Fibroblast of skin of scalp (primary cell): ENCODE measurements at regions not wholly inside any gene's neighbourhood (a gene's known extent, or its start where the extent isn't known, plus 50 kb on each side); places are given as distances from the start of the nearest gene placed in this dataset.
A peak's percentile ranks its signal among the peaks of the same experiment; 100 is the strongest.
"Not testable (repeated sequence)": the region's sequence is repeated elsewhere in the genome, so short reads cannot be mapped to it uniquely, and the experiment has no call there.

Experiments
- DNase-seq: peaks from one replicate; pipeline ENCODE4 v3.0.0-alpha.2; 2013

DNA sequence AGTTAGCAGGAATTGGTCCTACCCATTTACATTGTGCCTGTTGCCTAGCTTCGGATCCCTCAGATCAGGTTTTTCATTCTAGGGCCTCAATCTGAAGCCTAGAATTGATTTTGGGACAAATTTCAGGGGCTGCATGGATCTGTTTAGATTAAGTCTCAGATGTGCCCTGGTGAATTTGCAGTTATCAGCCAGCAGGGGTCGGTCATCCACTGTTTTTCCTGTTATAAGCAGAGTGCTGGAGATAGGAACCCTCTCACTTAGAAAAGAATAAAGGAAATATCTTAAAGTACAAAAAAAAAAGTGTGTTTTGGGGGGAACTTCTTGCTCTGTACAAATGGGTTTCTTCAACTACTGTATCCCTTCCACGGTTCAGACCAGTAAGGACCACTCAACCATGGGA lies 212.5 kb downstream of the BCHE start:
- DNase-seq: no peak

DNA sequence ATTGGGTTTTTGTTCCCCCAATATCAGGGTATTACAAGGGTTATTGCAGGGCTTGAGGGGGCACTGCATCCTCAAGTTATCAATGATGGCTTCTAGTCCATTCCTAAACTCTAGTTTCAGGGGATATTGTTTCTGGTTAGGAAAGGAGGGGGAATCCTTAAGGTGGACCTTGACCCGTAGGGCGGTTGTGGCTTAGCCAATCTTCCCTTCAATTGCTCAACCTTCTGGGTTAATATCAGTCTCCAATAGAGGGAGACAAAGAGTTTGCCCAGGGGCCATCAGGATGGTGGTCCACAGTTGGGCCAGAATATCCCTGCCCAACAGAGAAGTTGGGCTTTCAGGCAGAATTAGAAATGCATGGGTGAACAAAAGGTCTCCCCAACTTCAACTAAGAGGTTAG lies 214.9 kb downstream of the BCHE start:
- no peak for DNase-seq

DNA sequence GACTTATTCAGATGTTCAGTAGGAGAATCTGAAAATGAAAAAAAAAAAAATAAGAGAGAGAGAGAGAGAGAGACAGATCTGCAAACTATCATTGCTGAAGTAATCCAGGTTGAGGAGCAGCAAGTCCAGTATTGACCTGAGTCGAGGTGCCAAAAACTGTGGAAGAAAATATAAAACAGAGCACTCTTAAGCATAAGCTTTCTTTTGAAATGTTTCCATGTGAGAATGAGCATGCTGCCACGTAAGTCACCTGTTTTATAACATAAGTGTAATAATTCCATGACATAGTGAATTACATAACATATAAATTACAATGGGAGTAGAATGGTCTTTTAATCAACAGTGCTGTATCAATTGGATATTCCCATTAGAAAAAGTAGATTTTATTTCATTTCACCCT lies 218.2 kb downstream of the BCHE start:
- DNase-seq: no peak

DNA sequence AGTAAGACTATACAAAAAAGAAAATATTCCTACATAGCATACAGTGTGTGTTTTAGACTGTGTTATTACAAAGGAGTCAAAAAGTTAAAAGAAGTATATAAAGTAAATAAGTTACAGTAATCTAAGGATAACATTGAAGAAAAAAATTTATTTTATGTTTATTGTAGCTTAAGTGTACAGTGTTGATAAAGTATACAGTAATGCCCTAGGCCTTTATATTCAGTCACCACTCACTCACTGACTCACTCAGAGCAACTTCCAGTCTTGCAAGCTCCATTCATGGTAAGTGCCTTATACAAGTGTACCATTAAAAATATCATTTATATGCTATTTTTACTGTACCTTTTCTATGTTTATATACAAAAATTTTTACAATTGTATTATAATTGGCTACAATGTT lies 220.1 kb downstream of the BCHE start:
- no peak for DNase-seq

DNA sequence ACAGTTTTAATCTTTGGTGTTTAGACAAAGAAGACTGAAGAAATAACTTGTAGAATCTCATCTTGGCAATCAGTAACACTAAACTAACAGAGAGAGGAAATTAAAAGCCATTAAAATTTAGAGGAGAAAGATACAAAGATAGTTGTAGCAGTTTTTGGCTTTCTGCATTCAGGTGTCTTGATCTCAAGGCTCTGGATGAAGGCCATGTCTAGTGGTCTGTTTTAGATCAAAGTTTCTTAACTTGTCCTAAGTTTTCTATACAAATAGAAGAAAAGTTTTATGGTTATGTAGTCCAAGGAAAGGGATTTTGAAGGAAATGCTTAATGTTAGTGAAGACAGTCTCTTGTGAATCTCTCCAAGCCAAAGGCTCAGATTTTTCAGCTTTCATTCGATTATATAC lies 222.9 kb downstream of the BCHE start:
- DNase-seq: no peak

DNA sequence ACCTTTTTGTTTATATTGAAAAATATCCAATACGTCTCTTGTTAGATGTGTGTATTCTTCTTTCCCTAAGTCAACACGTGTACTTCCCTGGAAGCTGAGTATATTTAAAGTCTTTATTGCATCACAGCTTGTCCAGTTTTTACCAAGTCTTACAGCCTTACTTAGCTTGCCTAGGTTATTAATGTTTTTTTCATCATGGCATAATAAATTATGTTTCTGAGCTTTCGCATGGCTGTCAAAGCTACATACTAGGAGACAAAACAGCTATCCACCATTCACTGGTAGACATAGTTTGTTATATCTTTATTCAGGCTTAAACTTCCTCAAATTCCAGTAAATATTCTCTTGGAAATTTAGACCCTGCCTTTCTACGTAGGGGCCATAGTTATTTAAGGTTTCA lies 224.2 kb downstream of the BCHE start:
- no peak for DNase-seq

DNA sequence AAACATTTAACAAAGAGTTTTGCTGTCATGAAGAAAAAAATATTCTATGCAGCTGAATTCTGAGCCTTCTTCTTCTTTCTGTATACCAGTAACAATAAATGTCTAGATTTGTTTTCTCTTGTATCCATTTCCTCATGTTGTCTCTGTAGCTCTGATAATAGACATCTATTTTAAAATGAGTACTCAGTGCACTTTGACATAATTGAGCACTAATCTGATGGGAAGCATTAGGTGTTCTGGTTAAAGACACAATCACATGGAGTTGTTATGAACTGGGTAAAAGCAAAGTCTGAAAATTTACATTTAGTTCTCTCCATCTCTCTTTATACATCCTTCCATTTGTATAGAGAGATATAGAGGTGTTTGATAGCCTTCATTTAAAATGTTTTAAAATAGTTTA lies 230.0 kb downstream of the BCHE start:
- no peak for DNase-seq

DNA sequence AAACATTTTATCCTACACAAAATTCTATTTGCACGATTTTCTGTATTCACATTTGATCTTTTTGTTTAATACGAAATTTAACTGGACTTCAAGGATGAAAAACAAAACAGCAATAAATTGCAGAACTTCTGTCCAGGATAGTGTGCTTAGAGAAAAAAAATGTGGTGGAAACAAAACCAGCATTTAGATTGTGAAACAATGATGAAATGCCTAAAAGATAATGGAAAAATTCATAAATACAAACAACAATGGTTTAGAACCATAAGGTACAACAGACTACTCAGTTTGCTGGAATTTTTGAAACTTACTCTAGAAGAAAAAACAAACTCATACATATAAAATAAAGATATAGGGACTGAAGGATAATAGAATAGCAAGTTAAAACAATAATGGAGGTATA lies 234.0 kb downstream of the BCHE start:
- DNase-seq: no peak

DNA sequence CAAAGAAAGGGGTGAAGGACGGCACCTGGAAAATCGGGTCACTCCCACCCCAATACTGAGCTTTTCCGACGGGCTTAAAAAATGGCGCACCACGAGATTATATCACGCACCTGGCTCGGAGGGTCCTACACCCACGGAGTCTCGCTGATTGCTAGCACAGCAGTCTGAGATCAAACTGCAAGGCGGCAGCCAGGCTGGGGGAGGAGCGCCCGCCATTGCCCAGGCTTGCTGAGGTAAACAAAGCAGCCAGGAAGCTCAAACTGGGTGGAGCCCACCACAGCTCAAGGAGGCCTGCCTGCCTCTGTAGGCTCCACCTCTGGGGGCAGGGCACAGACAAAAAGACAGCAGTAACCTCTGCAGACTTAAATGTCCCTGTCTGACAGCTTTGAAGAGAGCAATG lies 264.7 kb downstream of the BCHE start:
- not testable (repeated sequence) for DNase-seq

DNA sequence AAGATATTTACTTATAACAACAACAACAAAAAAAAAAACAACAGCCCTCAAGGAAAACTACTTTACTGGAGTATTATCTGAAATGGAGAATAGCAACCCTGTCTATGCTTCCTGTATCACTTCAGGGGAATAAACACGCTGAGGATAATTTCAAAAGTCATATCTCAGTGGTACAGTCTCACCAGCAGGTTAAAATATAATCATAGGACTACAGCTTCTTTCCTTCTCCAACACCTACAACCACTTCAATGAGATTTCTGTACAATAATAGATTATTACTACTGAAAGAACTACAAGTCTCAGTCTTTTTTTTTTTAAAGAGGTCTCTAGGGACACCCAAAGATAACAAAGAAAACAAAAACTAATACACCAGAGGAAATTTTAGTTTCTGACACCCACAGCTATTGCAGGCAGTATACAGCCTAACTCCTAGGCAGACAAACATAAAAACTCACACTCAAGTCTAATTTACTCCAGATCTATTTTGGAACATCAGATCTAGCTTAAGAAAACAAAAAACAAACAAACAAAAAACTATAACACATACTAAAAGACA lies 268.2 kb downstream of the BCHE start:
- DNase-seq: no peak

DNA sequence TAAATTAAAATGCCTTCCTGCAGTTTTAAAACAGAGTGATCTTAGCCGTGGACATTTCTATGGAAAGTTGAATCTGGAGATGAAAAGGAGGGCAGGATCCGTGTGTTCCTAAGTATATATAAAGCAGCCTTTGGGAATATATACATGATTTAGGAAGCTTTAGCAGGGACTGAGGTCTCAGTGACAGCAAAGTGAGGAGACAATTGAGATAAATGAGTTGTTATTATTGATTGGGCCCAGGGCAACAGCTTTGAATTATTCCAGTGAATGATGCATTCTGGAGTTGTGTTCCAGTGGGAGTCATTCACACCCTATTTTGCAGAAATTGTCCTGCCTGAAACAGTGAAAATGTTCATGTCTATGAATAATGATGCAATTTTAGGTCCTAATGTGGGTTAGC lies 281.4 kb downstream of the BCHE start:
- no peak for DNase-seq

DNA sequence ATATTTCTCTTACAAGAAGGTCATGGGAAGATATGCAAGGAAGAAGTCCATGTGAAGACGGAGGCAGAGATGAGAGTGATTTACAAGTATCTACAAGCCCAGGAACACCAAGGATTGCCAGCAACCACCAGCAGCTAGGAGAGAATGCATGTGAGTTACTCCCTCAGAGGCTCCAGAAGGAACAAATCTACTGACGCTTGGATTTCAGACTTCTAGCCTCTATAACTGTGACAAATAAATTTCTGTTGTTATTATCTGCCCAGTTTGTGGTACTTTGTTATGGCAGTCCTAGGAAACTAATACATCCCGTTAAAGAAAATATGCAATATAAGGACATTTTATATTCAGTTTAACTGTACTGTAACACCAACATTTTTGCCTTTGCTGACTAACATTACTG lies 283.9 kb downstream of the BCHE start:
- DNase-seq: no peak

DNA sequence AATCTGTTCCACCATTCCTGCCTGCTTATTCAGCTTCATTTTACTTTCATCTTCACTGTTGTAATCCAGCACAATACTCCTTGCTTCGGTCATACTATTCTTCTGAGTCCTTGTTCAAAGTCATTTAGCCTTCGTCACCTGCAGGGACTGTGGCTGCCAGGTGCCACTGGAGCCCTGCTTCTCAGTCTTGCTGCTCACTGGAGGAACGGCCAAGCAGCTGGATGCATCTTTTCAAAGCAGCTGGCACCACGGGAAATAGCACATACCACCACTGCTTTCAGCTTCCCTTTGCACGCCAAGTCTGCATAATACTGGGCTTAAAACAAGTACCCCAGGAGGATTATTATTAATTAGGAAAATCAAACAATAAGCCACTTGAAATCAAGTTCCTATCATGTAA lies 287.6 kb downstream of the BCHE start:
- DNase-seq: no peak

DNA sequence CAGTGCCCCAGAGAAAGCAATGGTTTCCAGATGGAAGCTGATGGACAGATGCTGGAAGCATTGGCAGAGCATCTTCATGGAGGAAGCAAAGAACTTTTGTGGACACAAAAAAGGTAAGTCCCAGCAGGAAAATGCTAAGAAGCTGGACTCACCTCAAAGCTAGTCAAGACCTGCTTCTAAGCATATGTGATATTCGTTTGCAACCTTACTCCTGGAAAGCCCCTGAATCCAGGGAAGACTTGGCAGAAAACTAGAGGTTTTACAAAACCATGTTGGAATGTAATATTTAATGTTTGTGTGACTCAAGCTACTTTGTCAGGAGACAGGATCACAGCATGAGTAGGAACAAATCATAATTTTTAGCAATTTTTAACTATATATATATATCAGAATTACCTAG lies 288.2 kb downstream of the BCHE start:
- no peak for DNase-seq

DNA sequence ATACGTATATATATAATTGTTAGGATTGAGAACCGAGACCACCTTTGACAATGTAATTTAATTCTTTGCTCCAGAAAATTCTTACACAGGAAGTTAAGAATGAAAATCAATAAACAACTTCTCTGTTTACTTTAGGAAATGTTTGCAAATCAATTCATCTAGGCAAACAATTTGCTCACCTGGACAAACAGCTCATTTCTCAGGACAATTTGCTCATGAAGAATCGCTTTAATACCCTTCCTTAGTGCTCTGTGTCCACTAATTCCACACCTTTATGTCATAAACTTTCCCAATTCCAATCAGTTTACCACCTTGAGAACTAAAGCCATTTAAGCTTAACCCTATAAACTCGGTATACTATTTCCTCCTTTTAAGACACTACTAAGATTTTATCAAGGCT lies 292.2 kb downstream of the BCHE start:
- DNase-seq: no peak

DNA sequence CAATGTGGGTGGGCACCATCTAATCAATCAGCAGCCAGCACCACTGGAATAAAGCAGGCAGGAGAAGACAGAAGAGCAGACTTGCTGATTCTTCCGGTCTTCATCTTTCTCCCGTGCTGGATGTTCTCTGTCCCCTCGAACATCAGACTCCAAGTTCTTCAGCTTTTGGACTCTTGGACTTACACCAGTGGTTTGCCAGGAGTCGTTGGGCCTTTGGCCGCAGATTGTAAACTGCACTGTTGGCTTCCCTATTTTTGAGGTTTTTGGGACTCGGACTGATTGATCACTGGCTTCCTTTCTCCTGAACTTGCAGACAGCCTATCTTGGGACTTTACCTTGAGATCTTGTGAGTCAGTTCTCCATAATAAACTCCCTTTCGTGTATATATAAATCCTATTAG lies 292.8 kb downstream of the BCHE start:
- DNase-seq: no peak

DNA sequence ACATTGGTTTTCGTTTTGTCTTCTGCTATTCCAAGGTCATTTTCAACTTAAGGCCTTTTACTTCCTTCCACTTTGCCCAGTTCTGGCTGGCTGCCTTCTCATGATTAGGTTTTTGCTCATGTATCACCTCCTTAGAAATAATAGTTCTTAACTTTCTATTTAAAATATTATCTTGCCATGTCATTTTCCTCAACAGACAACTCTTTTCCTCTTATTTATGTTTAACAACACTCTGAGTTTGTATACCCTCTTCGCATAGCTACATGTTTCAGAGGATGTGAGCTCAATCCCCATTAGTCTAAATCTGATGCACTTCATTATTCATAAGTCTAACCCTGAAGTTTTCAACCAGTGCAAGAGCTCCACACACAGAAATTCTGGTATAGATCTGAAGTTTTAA lies 299.1 kb downstream of the BCHE start:
- no peak for DNase-seq

DNA sequence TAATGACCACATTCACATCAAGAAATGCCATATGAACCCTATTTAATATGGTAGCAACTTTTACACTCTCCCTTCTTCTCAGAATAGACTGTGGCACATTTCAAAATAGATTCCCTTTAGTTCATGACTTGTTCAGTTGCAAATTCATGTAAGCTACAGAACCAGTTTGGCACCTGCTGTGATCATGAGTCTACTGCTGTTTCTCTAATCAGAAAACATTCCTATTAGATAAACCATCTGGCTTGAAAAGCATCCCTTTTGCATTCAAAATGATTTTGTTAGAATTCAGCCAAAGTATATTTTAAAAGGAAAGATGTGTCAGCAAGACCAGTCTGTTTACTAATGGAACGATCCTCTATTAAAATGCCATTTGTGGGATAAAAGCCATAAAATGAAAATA lies 304.4 kb downstream of the BCHE start:
- DNase-seq: no peak

DNA sequence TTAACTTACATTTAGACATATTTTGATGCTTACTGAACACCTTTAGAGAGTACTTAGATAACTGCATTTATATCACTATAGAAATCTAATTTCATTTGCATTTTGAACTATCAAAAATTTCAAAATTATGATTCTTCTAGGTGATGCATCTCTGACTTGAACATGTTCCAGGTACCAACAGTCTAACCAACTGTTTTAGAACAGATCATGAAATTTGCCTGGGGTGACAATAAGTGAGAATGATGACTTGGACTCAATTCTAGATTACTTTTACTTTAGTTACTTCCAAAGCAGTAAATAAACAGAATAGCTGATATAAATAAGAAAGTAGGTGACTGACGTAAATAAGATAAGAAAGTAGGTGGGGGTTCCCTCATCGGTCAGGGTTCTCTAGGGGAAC lies 307.8 kb downstream of the BCHE start:
- DNase-seq: no peak

DNA sequence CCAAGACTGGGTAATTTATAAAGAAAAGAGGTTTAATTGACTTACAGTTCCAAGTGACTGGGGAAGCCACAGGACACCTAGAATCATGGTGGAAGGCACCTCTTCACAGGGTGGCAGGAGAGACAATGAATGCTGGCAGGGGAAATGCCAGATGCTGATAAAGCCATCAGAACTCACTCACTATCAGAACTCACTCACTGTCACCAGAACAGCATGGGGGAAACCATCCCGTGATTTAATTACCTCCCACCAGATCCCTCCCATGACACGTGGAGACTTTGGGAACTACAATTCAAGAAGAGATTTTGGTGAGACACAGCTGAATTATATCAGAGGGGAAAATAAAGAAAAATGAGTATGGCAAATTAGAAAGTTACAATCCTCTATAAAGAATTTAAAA lies 310.9 kb downstream of the BCHE start:
- DNase-seq: no peak

DNA sequence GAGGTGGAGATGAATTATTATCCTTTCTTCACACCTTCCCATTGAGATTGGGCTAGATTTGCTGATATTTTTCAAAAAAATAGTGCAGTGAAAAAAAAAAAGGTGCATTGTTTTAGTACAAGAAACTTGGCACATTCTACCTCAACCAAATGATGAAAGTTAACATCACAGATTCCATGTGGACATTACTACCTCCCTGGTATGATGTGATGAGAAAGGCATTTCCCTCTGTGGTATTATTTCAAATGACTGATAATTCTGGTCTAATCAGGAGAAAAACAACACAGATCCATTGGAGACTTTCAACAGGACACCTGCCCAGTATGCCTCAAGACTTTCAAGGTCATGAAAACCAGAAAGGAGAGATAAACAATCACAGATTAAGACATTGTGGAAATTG lies 313.4 kb downstream of the BCHE start:
- DNase-seq: peak; percentile 7

DNA sequence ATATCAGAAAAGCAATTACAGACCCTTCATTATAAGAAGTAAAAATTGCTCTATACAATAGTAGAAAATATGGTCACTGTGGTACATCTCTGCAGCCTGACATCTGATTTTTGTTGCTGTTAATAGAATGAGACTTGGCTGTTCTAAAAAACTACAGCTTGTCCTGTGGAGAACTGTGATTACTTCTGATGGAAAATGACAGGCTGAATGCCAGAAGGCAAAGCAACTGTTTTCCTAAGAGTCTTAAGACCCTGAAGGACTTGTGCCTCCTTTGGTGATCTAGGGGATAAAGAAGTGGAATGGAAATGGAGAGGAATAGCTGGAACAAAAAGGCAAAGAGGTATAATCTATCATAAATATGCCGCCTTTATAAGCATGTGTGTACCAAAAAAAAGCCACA lies 314.8 kb downstream of the BCHE start:
- no peak for DNase-seq

DNA sequence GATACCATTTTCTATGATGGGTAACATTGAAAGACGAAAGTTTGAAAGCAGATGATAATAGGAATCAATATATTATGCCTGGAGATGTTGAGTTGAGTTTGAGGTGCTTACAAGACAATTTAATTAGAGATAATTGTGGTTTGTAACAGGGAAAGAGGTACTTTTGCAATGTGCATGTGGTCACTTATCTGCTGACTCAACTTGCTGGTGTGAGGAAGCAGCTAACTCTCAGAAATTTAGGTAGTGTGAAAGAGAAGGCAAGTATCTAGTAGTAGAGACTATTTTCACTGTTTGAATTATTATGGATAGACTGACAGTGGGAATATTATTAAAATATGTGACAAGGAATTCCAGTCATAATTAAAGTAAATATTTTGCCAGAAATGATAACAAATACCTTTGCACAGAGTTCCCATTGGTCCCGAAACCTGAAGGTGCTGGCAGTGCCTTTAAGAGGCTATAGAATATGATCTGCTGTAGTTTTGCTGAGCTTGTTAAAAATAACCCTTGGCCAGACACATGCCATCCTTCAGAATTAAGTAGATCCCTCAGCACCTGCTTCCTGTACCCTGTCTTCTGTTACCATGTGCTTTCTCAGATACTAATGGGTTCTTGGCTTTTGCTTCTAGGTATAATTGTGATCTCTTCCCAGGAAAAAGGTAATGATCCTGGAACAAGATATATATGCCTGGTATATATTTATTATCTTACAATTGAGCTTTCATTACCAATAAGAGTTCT lies 315.9 kb downstream of the BCHE start:
- no peak for DNase-seq

DNA sequence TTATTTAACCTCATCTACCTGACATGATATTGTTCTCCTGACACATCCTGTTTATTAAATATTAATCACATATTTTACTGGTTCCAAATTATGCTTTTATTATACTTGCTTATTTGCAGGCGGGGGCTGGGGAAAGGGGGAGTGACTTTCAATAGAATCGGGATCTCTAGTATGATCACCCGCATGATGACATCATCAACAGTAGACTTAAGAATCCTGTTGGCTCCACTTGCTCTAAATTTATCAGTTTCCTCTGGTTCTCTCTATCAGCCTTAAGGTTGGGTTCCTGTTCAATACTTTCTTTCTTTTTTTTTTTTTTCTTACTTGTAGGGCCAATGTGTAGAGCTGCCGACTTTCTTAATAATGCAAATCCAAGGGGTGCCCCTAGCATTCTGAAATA lies 317.5 kb downstream of the BCHE start:
- DNase-seq: no peak

DNA sequence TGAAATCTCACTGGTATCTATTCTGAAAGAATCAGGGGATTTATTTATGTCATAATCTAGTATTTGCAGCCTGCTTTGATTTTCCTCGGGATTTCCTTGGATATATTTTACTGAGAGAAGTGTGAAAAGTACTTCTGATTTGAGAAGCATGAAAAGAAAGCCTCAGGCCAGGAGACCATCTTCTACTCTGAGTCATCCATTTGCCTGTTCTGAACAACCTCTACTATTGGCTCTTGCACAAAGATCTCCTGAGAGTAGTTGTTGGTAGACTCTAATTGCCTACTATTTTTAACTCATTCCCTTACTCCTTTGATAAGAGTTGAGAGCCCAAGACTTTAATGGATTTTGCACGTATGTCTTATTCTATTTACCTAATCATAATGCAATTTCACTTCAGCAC lies 318.9 kb downstream of the BCHE start:
- DNase-seq: no peak
